ENCODE measurements at regions not wholly inside any gene's neighbourhood (a gene's known extent, or its start where the extent isn't known, plus 50 kb on each side); places are given as distances from the start of the nearest gene placed in this dataset.

- Mint-ChIP-seq H3K36me3 (peaks cover 2% of the 10 kb centered on the region), H3K27me3 (no peaks in the 10 kb centered on the region), H3K4me3 (no peak overlapping the region), H3K9me3 (ENCODE audit: low read depth) (peaks cover 14% of the 10 kb centered on the region), H3K27ac (no peak overlapping the region), H3K4me1 (peaks cover 2% of the 10 kb centered on the region)
- ATAC-seq, result no peak
- DNase-seq, result no peak
- CTCF ChIA-PET, result interaction anchor here (1.1 kb wide), 1 partner anchor 10 kb away, joined by 3 read pairs; no protein-coding TSS in a partner anchor
Observed at GRCh38 chr10:29723726-29724125, 89.0 kb upstream of the SVIL start.

- DNase-seq, result no peak
- peaks cover 2% of the 10 kb centered on the region for H3K4me1 Mint-ChIP-seq
- no peak for ATAC-seq
- H3K9me3 Mint-ChIP-seq (ENCODE audit: low read depth), result peaks cover 16% of the 10 kb centered on the region
- H3K27ac Mint-ChIP-seq, result no peak overlapping the region
- H3K4me3 Mint-ChIP-seq, result no peak overlapping the region
- H3K36me3 Mint-ChIP-seq, result peaks cover 2% of the 10 kb centered on the region
- CTCF ChIA-PET, result no interaction called here
- H3K27me3 Mint-ChIP-seq, result no peaks in the 10 kb centered on the region
Observed at GRCh38 chr10:29722777-29723176, 88.0 kb upstream of the SVIL start.

- CTCF ChIA-PET, result no interaction called here
- H3K9me3 Mint-ChIP-seq (ENCODE audit: low read depth), result peaks cover 19% of the 10 kb centered on the region
- H3K27me3 Mint-ChIP-seq, result no peaks in the 10 kb centered on the region
Observed at GRCh38 chr10:29720149-29720548, 85.4 kb upstream of the SVIL start.

GRCh38 chr10:29719281-29719675, 84.5 kb upstream of the SVIL start:
- H3K27ac Mint-ChIP-seq, result no peak overlapping the region
- no peak for ATAC-seq

More at GRCh38 chr10:29720149-29720548, 85.4 kb upstream of the SVIL start:
- no peak overlapping the region for H3K4me3 Mint-ChIP-seq
- peaks cover 2% of the 10 kb centered on the region for H3K36me3 Mint-ChIP-seq
- ATAC-seq, result no peak
- peaks cover 2% of the 10 kb centered on the region for H3K4me1 Mint-ChIP-seq
- no peak for DNase-seq
- no peak overlapping the region for H3K27ac Mint-ChIP-seq

GRCh38 chr10:29715296-29715695, 80.5 kb upstream of the SVIL start:
- peaks cover 15% of the 10 kb centered on the region for H3K9me3 Mint-ChIP-seq (ENCODE audit: low read depth)
- peaks cover 4% of the 10 kb centered on the region for H3K36me3 Mint-ChIP-seq
- H3K27ac Mint-ChIP-seq, result no peak overlapping the region
- no peak for ATAC-seq
- no peak for DNase-seq
- no peaks in the 10 kb centered on the region for H3K27me3 Mint-ChIP-seq
- H3K4me1 Mint-ChIP-seq, result no peaks in the 10 kb centered on the region
- no peak overlapping the region for H3K4me3 Mint-ChIP-seq
- CTCF ChIA-PET, result no interaction called here

More at GRCh38 chr10:29719281-29719675, 84.5 kb upstream of the SVIL start:
- H3K4me1 Mint-ChIP-seq, result peaks cover 2% of the 10 kb centered on the region
- no peak overlapping the region for H3K4me3 Mint-ChIP-seq
- peaks cover 19% of the 10 kb centered on the region for H3K9me3 Mint-ChIP-seq (ENCODE audit: low read depth)
- no peak for DNase-seq
- peaks cover 4% of the 10 kb centered on the region for H3K36me3 Mint-ChIP-seq
- CTCF ChIA-PET, result no interaction called here
- no peaks in the 10 kb centered on the region for H3K27me3 Mint-ChIP-seq

GRCh38 chr10:29714096-29714874, 79.5 kb upstream of the SVIL start:
- Mint-ChIP-seq H3K36me3 (peaks cover 3% of the 10 kb centered on the region), H3K27ac (no peak overlapping the region), H3K4me1 (no peaks in the 10 kb centered on the region), H3K27me3 (no peaks in the 10 kb centered on the region), H3K9me3 (ENCODE audit: low read depth) (peaks cover 6% of the 10 kb centered on the region), H3K4me3 (no peak overlapping the region)
- CTCF ChIA-PET, result interaction anchor here (0.5 kb wide), 1 partner anchor 67 kb away, joined by 3 read pairs; no protein-coding TSS in a partner anchor
- ATAC-seq (no peak), DNase-seq (no peak)

DNA sequence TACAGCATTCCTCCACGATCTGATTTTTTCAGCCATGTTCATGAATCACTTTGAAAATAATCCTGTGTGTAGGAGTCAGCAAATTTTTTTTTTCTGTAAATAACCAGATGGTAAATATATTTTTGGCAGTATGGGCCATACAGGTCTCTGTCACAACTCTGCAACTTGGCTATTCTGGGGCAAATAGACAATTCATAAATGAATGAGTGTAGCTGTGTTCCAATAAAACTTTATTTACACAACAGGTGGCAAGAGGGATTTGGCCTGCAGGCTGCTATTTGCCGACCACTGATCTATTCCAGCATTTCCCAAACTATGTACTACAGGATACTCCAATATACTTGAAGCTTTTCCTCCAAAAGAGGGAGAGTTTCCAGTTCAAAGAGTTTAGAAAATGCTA, 78.7 kb upstream of the SVIL start:
- no peaks in the 10 kb centered on the region for H3K27me3 Mint-ChIP-seq
- H3K9me3 Mint-ChIP-seq (ENCODE audit: low read depth), result peaks cover 3% of the 10 kb centered on the region
- H3K36me3 Mint-ChIP-seq, result peaks cover 1% of the 10 kb centered on the region
- ATAC-seq, result no peak
- H3K27ac Mint-ChIP-seq, result no peak overlapping the region
- H3K4me3 Mint-ChIP-seq, result no peak overlapping the region
- no peaks in the 10 kb centered on the region for H3K4me1 Mint-ChIP-seq
- no peak for DNase-seq
- CTCF ChIA-PET, result no interaction called here

DNA sequence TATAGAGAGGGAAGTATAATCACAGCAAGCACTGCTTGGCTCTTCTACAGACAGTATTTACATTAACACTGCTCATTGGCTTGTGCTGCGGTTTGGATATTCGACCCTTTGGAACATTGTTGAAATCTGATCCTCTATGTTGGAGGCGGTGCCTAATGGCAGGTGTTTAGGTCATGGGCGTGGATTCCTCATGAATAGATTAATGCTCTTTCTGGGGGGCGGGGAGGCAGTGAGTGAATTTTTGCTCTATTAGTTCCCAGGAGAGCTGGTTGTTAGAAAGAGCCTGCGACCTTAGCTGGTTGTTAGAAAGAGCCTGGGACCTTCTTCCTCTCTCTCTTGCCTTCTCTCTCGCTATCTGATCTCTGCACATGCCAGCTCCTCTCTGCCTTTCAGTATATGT, 77.3 kb upstream of the SVIL start:
- Mint-ChIP-seq H3K4me3 (no peak overlapping the region), H3K27ac (no peak overlapping the region), H3K36me3 (peaks cover 1% of the 10 kb centered on the region), H3K9me3 (ENCODE audit: low read depth) (peaks cover 2% of the 10 kb centered on the region), H3K4me1 (no peaks in the 10 kb centered on the region), H3K27me3 (no peaks in the 10 kb centered on the region)
- DNase-seq (no peak), ATAC-seq (no peak)
- CTCF ChIA-PET, result no interaction called here

DNA sequence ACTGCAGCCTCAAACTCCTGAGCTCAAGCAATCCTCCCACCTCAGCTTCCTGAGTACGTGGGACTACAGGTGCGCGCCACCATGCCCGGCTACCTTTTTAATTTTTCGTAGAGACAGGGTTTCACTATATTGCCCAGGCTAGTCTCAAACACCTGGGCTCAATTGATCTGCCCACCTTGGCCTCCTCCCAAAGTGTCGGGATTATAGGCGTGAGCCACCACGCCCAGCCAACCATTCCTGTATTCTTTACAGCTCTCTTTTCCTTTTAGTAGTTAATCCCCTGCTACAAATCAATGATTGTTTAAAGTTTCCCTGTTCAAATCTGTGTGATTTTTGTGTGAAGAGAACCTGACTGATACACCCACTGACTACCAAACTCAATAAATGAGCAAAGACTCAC, 75.4 kb upstream of the SVIL start:
- Mint-ChIP-seq H3K9me3 (ENCODE audit: low read depth) (no peaks in the 10 kb centered on the region), H3K4me3 (no peak overlapping the region), H3K4me1 (no peaks in the 10 kb centered on the region), H3K36me3 (peaks cover 1% of the 10 kb centered on the region), H3K27me3 (no peaks in the 10 kb centered on the region), H3K27ac (no peak overlapping the region)
- ATAC-seq (no peak), DNase-seq (no peak)
- CTCF ChIA-PET, result interaction anchor here (1.0 kb wide), 1 partner anchor 9 kb away, joined by 3 read pairs; no protein-coding TSS in a partner anchor

DNA sequence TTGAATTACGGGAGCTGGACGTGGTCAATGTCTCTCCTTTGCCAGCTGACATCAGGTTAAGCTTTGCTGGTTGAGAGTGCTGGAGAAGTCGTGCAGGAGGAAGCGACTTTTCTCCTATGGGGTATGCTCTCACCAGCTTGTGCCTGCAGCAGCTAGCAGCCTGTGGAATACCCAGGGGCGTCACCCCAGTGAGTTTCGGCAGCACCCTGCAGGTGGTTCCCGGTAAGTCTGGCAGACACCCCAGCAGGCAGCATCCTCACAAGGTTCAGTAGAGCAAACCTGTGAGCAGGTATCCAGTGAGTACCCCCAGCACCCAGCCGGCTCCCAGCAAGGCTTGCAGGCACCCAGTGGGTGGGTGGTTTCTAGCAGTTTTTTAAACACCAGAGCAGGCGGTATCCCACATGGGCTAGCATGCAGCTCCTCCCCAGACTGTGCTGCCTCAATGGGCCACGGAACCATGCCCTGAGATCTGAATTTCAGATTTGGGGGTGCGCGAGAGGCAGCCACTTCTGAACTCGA, 74.8 kb upstream of the SVIL start:
- Mint-ChIP-seq H3K4me3 (no peak overlapping the region), H3K9me3 (ENCODE audit: low read depth) (no peaks in the 10 kb centered on the region), H3K36me3 (peaks cover 1% of the 10 kb centered on the region), H3K27ac (no peak overlapping the region), H3K4me1 (no peaks in the 10 kb centered on the region), H3K27me3 (no peaks in the 10 kb centered on the region)
- CTCF ChIA-PET, result interaction anchor here (1.0 kb wide), 1 partner anchor 9 kb away, joined by 3 read pairs; no protein-coding TSS in a partner anchor
- ATAC-seq, result no peak
- DNase-seq, result no peak

GRCh38 chr10:29703271-29703670, 68.5 kb upstream of the SVIL start:
- no peak overlapping the region for H3K4me3 Mint-ChIP-seq
- no peak overlapping the region for H3K27ac Mint-ChIP-seq
- no peak for ATAC-seq

DNA sequence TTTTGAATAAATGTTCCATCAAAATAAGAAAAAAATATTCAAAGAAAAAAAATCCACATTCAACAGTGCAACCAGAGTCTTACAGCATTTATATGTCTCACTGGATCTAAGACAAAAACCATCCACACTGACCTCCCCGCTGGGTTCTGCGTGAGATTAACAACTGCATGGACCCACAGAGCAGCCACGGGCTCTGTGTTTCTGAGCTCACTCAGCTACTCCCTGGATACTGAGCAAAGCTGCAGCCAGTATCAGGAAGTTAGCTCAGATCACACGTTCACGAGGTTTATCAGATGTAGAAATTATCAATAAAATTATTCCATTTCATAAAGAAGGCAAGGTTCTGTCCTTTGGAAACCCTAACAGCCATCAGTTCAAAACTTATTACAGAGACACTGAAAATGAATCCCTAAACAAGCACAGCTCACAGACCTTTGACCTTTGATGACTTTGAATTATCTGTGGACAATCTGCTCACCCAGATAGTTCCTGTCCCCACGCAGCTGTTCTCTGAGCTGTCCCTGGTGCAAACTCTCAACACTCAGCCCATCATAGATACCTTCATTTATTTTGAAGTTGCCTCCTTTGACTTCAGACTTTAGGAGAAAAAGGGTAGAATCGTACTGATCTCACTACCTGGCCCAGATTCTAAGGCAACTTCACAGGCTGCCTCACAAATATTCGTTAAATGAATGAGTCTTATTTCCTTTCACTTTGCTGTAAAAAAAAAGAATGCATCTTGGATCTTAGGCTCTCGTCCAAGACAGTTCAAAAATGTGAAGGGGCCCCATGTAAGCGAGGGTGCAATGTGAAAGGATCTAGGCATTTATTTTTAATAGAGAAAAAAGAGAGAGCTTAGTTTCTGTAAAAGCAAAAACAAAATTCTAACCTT, 67.7 kb upstream of the SVIL start:
- Mint-ChIP-seq H3K4me3 (no peak overlapping the region), H3K27me3 (no peaks in the 10 kb centered on the region), H3K4me1 (peaks cover 10% of the 10 kb centered on the region), H3K27ac (peak overlapping the region; percentile 2), H3K9me3 (ENCODE audit: low read depth) (no peaks in the 10 kb centered on the region), H3K36me3 (no peaks in the 10 kb centered on the region)
- DNase-seq (no peak), ATAC-seq (no peak)
- CTCF ChIA-PET, result interaction anchor here (0.5 kb wide), 1 partner anchor 55 kb away, joined by 3 read pairs; no protein-coding TSS in a partner anchor

More at GRCh38 chr10:29703271-29703670, 68.5 kb upstream of the SVIL start:
- no peaks in the 10 kb centered on the region for H3K36me3 Mint-ChIP-seq
- CTCF ChIA-PET, result no interaction called here
- H3K9me3 Mint-ChIP-seq (ENCODE audit: low read depth), result no peaks in the 10 kb centered on the region
- peaks cover 10% of the 10 kb centered on the region for H3K4me1 Mint-ChIP-seq
- no peak for DNase-seq
- no peaks in the 10 kb centered on the region for H3K27me3 Mint-ChIP-seq

DNA sequence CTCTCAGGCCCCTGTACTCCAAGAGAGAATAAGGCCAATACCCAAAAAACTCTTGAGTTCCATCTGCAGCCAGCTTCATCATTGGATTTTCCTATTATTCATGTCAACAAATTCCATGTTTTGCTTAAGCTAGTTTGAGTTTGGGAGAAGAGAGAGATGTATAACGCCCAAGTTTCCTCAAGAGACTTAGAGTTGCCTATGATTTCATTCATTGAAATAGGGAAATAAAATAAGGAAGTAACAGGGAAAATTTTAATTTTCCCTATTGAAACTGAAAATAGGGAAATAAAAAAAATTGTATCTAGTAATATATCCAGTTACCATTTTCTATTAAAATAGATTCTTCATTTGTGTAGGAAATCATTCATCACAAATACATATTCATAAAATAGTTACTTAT, 66.5 kb upstream of the SVIL start:
- ATAC-seq, result no peak
- Mint-ChIP-seq H3K4me3 (no peak overlapping the region), H3K9me3 (ENCODE audit: low read depth) (no peaks in the 10 kb centered on the region), H3K4me1 (peaks cover 10% of the 10 kb centered on the region), H3K27me3 (no peaks in the 10 kb centered on the region), H3K36me3 (no peaks in the 10 kb centered on the region), H3K27ac (no peak overlapping the region)
- CTCF ChIA-PET, result interaction anchor here (0.6 kb wide), 1 partner anchor 8 kb away, joined by 3 read pairs; no protein-coding TSS in a partner anchor
- no peak for DNase-seq

Measured in activated CD8-positive, alpha-beta memory T cell treated with anti-CD3 and anti-CD28 coated beads, Interleukin-2, amount 10 ng/mL, durations not matched to agents 7 days and 5 days (primary cell).